ENCODE measurements at regions not wholly inside any gene's neighbourhood (a gene's known extent, or its start where the extent isn't known, plus 50 kb on each side); places are given as distances from the start of the nearest gene placed in this dataset.

GRCh38 chr15:31485431-31485830 lies 158.8 kb downstream of the KLF13 start:
- TF ChIP-seq CTCF (IDR thresholded peaks at IDR 0.05) (no peak), EP300 (IDR thresholded peaks at IDR 0.05) (no peak), POLR2A (IDR thresholded peaks at IDR 0.05) (no peak)
